UCSD-AML1 (cell line): ENCODE measurements at regions not wholly inside any gene's neighbourhood (a gene's known extent, or its start where the extent isn't known, plus 50 kb on each side); places are given as distances from the start of the nearest gene placed in this dataset.
"Not testable (repeated sequence)": the region's sequence is repeated elsewhere in the genome, so short reads cannot be mapped to it uniquely, and the experiment has no call there.

Experiments used
- DNase-seq: peaks from one replicate; lab custom pipeline; 2025; ENCODE audit not compliant: unreplicated experiment; lab: John Stamatoyannopoulos, UW

- no peak for DNase-seq
Observed at GRCh38 chr20:12925863-12926793, 82.6 kb upstream of the SPTLC3 start.

GRCh38 chr20:12927489-12927888 lies 81.3 kb upstream of the SPTLC3 start:
- no peak for DNase-seq

- no peak for DNase-seq
Observed at GRCh38 chr20:12928358-12928754, 80.4 kb upstream of the SPTLC3 start.

GRCh38 chr20:12928755-12929401 lies 79.9 kb upstream of the SPTLC3 start:
- no peak for DNase-seq

- no peak for DNase-seq
Observed at GRCh38 chr20:12936020-12936419, 72.8 kb upstream of the SPTLC3 start.

GRCh38 chr20:12936524-12936923 lies 72.2 kb upstream of the SPTLC3 start:
- DNase-seq: no peak

GRCh38 chr20:12941025-12941424 lies 67.7 kb upstream of the SPTLC3 start:
- DNase-seq: no peak

- no peak for DNase-seq
Observed at GRCh38 chr20:12942123-12942522, 66.6 kb upstream of the SPTLC3 start.

- DNase-seq: no peak
Observed at GRCh38 chr20:12946789-12947188, 62.0 kb upstream of the SPTLC3 start.

GRCh38 chr20:12947691-12948090 lies 61.1 kb upstream of the SPTLC3 start:
- DNase-seq: no peak

- DNase-seq: no peak
Observed at GRCh38 chr20:12949429-12949980, 59.3 kb upstream of the SPTLC3 start.

GRCh38 chr20:12954254-12954653 lies 54.5 kb upstream of the SPTLC3 start:
- DNase-seq: not testable (repeated sequence)

- DNase-seq: no peak
Observed at GRCh38 chr20:12955611-12956010, 53.2 kb upstream of the SPTLC3 start.

GRCh38 chr20:12956303-12956702 lies 52.5 kb upstream of the SPTLC3 start:
- no peak for DNase-seq

- DNase-seq: no peak
Observed at GRCh38 chr20:12957968-12958367, 50.8 kb upstream of the SPTLC3 start.
